SW480 (cell line): ENCODE measurements at regions not wholly inside any gene's neighbourhood (a gene's known extent, or its start where the extent isn't known, plus 50 kb on each side); places are given as distances from the start of the nearest gene placed in this dataset.

ENCODE experiments used
- DNase-seq: peaks from one replicate; pipeline ENCODE4 v3.0.0-alpha.2; 2016; ENCODE audit warnings: low spot score

DNA sequence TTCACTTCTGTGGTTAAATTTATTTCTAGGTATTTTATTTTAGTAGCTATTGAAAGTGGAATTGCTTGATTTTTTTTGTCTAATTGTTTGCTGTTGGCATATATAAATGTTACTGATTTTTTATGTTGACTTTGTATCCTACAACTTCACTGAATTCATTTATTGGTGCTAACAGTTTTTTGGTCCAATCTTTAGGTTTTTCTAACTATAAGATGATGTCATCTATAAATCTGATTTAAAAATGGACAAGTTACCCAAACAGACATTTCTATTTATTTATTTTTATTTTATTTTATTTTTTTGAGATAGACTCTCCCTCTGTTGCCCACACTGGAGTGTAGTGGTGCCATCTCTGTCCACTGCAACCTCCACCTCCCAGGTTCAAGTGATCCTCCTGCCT is 162.3 kb downstream of the COX7C start:
- DNase-seq: no peak

DNA sequence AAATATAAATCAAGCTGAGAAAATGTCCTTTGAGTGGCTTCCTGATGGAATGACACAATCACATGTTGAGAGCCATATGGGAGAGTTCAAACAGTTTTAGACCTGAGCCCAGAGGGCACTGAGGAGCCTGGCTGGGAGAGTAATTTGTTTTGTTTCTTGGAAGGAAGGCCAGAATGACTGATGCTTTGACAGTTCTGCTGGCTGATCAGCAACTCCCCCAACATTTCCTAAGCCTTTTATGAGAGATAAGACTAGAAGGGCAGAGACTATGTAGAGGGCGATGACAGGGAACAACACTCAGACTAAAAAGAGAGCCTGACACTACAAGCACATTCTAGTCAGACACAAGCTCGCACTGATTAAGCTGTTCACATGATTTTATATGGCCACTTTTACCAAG is 169.2 kb downstream of the COX7C start:
- DNase-seq: no peak

DNA sequence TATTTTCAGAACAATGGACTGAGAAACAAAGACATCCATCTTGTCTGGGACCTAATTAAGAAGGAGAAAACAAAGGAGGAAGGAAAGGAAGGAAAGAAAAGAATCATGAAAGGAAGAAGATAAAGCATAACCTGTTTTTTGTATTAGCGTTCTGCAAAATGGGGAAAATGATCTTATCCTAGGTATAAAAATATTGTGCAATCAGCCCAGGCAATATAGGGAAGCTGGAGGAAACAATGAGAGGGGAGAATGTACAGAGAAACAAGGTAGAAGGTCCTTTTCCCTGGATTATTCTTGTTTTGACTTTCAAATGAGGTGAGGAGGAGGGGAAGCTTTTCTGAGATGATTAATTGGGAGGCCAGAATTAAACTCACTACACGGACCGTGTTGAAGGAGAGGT is 177.9 kb downstream of the COX7C start:
- no peak for DNase-seq

DNA sequence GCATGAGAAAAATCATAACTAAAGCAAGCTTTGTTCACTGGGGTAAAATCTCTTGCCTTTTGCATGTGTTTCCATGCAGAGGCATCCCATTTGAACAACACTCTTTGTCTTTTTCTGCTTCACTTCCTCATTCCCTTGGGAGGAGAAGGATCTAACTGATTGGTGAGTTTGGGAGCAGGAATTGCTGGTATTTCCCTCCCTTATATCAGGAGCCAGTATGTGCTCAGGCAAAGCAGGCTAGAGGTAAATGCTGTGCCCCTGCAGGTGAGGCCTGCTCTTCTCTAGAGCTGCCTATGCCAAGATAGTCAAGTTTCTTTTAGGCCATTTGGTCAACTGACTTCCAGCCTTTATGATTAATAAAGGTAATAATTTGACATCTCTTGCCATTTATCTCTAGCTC is 179.9 kb downstream of the COX7C start:
- DNase-seq: no peak

DNA sequence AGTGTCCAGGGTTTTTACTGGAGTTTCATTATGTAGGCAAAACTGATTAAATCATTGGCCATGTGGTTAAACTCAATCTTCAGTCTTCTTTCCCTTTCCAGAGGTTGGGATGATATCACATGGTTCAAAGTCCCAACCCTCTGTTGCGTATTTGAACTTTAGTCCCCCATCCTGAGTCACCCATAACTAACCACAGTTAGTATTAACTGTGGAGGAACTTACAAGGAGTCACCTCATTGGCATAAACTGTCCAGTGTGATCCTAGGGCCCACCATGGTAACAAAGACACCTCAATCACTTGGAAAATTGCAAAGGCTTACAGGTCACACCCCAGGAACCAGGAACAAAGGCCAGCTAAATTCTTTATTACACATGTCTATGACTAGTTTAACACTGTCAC is 188.5 kb downstream of the COX7C start:
- DNase-seq: no peak

DNA sequence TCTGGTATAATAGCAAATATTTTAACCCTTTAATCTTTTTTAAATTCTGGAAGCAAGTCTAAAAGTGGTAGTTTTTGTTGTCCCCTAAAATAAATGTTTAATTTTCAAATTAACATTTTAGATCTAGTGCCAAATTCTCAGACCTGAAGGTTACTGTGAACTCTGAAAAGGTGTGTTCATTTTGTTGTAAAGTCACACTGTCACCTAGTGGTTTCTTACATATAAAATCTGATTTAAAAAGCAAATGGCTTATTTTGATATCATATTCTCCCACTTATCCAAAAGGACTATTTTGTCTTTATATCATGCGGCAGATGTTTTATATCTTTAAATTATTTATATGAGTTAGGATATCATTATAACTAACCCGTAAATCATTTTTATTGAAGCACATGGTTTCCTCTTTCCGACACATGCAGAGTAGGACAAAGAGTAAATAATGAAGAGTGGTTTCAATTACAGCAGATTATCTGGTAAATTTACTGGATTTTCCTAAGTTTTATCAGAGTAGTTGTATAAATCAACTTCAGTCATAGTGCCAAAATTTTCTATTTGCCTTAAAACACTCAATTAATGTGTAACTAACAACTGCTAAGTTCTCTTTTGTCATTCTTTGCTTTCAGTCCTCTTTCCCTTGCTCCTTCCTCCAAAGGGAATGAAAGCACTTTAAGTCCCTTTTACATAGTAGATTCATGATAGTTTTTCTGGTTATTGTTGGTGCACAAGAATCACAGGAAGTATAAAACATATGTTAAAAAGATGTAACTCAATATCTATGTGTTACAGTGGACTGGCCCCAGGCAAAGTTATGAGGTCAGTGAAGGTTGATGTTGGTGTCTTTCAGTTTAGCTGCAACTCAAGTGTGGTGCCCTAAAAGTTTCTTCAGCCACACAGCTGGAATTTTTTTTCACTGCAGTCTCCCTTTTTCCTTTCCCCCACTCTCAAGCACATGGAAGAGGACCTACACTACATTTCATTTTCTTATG is 189.6 kb downstream of the COX7C start:
- no peak for DNase-seq

DNA sequence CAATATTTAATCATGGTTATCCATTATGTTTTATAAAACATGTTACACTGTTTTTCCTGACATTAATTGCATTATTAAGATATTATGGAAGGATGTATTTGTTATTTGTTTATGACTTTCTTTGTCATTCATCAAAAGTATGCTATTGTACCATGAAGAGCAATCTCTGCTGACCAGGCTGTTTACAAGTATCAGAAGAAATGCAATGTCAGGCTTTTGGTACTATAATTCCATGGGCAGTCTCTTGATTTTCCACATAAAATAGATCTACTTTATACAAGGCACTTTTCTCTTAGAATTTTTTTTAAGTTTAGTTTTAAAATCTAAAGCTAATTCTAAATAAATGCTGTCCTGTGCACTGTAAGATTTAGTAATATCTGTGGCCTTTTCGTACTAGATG is 196.6 kb downstream of the COX7C start:
- no peak for DNase-seq

DNA sequence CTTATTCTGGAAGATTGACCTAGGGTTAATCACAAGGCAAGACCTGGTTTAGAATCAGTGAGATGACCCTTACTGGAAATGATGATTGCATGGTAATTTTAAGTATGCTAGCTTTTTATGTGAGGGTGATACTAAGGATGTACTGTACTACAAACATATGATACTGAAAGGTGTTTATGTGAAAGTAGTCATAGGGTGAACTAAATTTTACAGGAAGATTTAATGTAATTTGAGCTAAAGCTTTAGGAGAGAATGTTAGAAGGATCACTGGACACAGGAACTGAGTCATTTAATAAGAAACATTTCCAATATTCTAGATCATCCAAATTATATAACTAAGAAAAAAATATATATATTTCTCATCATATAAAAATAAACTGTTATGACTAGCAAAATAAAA is 197.2 kb downstream of the COX7C start:
- no peak for DNase-seq

DNA sequence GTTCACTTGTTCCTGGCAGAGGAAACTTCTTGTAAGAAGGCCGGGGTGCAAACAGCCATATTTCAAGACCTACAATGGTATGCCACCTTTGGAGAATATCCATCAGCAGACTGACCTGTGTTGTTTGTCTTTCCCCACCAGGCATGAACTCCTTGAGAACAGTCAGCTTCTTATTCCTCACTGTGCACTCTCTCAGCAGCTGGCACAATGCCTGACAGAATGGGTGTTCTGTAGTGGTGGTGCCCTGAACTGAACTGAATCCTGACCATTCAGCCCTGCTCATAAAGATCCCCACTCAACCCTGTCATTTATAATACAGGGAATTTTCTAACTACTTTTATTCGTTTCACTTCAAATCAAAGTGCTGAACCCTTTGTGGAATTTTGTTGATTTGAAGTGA is 206.9 kb downstream of the COX7C start:
- no peak for DNase-seq

DNA sequence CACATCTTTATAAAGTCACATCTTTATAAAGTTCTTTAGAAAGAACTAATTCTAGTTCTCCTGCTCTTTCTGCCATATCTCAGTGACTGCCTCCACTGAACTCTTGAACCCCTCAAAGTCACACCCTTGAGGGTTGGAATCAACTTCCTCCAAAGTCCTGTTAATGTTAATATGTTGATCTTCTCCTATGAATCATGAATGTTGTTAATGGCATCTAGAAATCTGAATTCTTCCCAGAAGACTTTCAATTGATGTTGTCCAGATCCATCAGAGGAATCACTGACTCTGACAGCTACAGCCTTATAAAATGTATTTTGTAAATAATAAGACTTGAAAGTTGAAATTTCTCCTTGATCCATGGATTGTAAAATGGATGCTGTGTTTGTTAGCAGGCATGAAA is 213.4 kb downstream of the COX7C start:
- no peak for DNase-seq

DNA sequence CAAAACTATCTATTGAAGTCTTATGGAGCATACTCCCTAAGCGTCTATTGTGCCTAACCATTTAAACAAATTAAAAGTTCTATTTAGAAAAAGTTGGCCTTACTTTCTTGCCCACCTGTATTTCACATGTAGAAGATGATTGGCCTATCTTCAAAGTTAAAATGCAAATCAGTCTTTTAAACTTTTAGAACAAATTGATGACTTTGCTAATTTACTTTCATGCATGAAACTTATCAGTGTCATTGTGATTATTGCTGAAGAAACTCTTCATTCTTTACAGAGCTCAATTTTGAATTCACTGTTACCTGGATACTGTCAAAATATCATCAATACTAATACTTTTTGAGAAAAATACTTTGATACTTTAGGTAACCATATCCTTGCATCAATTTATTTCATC is 216.1 kb downstream of the COX7C start:
- no peak for DNase-seq

DNA sequence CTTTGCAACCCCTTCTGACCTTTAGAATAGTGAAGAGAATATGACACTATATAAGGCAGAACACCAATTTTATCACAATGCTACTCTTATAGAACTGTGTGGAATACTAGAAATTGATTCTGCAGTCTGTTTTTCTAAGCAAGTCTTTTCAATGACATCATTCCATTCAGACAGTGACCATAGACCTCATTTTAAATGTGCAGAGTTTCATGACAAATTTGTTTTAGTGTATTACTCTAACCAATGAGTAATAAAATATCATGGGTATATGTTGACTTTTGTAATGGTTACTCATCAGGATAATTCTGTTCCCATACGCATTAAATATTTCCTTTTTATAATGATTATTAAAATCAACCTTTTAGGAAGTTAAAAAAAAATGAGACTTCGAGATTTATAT is 219.9 kb downstream of the COX7C start:
- no peak for DNase-seq

DNA sequence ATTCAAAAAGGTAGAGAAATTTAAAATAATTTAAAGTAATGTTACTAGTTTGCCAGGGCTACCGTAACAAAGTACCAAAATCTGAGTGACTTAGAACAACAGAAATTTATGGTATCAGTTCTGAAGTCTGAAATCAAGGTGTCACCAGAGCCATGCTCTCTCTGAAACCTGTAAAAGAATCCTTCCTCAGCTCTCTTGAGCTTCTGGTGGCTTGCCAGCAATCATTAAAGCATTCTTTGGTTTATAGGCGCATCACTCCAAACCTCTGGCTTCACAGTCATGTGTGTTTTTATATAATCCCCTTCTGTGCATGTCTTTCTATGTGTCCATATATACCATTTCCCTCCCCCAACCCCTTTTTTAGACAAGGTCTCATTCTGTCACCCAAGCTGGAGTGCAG is 220.3 kb downstream of the COX7C start:
- no peak for DNase-seq

DNA sequence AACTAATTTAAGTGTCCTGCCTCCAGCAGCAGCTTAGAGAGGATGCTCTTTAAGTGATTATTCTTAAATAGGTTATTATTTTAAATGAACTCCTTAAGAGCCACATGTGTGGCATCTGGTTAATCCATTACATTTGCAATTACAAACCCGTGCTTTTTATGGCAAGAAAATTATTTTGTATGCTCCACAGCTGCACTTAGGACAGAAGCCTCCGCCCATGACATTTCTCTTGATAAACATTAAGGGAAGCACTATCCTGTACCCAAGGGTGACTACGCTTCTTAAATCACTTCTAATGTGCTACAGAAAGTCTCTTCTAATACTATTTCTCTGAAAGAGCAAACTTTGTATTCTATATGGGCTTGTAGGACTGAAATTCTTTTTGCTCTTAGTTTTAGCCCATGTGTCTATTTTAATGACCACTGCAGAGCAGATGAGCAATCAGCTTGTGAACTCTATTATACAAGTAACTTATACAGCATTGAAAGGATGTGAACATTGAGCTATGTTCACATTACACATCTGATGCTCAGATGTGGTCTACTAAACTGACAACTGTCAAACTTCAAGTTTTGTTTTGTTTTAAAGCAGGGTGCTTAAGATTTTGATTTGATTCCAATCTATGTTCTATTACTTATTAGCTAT is 223.4 kb downstream of the COX7C start:
- no peak for DNase-seq

DNA sequence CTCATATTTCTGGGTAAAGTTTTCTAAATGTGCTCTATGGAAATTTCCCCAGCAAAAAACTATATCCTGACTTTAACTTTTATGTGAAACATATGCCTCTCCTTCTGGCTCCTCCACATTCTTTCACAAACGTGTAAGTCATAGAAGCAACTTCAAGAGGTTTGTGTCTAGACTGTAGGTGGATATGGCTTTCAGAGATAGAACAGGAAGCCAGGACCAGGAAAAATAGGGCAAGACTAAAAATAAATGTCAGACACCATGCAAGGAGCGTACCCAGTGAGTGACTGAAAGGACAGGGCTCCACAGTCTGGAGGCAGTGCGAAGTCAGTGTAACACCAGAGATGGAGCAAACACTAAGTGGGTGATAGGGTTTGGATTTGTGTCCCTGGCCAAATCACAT is 240.7 kb downstream of the COX7C start:
- DNase-seq: no peak

DNA sequence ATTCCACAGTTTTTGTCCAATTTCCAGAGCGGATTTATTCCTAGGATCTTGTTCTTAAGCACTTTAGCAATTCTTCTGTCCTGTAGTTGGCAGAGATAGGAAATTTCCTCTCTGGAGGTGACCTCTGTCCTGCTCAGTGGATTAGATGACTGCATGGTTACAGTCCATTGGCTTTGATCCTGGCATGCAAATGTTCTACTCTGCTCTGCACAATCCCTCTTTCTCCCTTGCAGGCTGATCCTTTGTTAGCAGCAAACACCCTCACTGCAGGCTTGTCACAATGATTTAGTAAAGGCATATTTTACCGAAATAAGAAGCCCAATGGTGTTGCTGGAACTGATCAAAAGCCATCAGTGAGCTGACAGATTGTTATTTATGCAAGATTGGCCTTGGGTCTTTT is 243.8 kb downstream of the COX7C start:
- peak; percentile 1 for DNase-seq

DNA sequence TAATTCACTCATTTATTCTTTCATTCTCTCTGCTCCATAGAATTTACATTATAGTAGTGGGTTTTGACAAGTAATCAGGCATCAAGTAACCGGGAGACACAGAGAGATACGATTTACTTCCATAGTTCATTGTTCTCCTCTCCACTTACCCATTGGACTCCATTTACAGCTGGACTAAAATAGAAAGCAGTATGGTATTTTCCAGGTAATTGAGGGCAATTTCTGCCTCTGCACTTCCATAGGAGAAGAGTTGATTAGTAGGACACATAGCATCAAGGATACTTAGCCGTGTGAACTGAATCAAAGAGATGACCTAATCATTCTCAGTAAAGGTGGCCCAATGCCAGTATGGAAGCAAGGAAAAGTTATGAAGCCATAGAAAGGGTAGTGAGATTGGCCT is 244.4 kb downstream of the COX7C start:
- DNase-seq: no peak

DNA sequence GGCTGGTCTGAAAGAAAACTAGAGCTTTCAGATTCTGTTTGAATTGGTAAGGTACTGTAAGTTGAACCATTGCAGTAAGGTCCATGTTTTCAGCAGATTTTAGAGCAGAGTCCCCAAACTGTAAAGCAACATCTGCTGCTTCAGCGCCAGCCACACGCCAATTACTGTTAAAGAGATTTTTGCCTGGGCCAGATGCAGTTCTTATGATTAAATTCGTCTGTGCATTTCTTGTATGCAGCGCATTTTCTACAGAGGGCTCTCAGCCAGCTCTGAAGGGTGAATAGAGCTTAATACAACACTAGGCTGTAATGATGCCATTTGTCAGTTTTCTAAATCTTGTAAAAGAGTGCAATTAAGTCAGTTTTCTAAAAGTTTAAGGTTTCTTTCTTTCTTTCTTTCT is 246.3 kb downstream of the COX7C start:
- no peak for DNase-seq

DNA sequence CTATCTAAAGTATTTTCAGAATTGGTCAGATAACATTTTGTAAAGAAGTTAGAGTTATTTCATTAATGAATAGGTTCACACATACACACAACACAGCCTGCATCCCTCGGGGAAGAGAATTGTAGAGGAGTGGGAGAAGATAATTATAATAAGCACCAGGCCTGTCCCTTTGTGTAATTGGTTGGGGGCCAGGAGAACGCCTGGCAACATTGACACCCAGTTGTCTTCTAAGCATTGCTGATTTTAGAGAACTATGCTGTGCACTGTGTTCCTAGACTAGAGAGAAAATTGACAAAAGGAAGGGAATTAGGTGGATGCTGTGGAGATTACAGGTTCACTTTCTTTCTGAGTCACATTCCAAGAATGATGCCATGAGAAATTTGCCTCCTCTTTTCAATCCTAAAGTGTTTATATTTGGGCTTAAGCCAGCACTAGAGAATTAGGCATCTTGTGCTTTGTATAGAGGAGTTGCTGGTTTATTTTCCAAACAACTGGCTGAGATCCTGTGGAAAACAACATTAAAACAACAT is 247.6 kb downstream of the COX7C start:
- DNase-seq: no peak

DNA sequence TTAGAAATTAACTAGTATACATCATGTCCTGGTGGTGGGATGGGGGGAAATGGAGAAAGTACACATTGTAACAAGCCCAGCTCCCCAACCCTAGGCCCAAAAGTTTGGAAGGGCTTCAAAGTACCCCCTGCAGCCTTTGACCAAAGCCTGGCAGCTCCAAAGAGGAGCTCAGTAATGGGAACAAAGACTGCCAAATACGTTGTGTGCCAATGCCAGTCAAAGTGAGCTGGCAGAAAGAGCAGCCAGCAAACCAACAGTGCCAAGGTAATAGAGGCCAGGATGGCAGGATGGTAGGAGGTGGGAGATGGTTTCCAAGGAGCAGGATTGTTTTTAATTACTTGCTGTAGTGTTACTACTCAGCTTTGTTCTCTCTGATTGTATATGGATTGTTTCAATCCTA is 248.3 kb downstream of the COX7C start:
- DNase-seq: no peak

DNA sequence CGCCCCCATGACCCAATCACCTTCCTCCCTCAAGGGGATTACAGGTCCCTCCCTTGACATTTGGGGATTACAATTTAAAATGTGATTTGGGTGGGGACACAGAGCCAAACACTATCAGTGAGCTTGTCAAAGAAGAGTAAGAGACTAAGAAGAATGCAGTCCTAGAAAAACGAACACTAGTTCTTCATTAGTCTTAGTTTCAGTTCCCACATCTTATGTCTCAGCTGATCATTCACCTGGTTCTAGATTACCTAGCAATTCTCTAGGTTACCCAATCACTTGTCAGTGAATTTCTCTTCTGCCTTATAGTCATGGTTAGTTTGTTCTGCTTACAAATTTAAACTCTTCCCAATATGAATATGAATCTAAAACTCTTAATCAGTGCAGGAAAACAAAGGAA is 251.5 kb downstream of the COX7C start:
- no peak for DNase-seq

DNA sequence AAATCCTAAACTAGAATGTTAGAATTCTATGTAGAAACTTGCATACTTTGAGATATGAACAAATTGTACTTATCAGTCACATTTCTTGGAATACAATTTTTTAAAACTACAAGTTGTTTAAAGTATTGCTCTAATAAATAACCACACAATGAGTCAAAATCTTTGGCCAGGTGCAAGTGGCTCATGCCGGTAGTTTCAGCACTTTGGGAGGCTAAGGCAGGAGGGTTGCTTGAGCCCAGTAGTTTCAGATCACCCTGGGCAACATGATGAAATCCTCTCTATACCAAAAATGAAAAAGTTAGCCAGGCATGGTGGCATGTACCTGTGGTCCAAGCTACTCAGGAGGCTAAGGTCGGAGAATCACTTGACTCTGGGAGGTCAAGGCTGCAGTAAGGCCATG is 257.8 kb downstream of the COX7C start:
- DNase-seq: no peak

DNA sequence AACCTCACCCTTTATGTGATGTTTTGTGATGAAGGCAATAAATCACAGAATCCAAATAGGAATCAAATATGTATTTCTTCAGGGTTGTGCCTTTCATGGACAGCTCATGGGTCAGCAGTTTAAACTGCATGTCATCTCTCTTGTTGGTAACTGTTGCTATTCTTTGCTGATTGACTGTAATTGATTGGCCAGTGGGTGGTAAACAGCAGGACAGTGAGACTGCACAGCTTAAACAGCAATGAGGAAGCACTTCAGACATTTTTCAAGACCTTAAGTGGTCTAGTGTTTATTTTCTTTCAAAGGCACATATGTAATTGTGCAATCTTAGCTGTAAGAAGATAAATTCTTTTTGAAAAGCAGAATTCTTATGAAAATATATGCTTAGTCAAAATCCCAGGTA is 260.5 kb downstream of the COX7C start:
- no peak for DNase-seq
